GM23338 (cell line): ENCODE measurements at regions not wholly inside any gene's neighbourhood (a gene's known extent, or its start where the extent isn't known, plus 50 kb on each side); places are given as distances from the start of the nearest gene placed in this dataset.

Experiments
- ATAC-seq: fragments of 200-7000 bp; cut with Tn5 transposase; 3 replicates; pipeline ENCODE4 v1.9.1; 2020
- DNase-seq: peaks from one replicate; pipeline ENCODE4 v3.0.0-alpha.2; 2015; ENCODE audit warnings: low spot score
- H2AFZ ChIP-seq: fragments of 200-600 bp; sonication (generic); 2 replicates; pipeline ENCODE4 v1.8.0; 2016; ENCODE audit warnings: antibody characterized with exemption, mild to moderate bottlenecking, moderate library complexity
- H3F3A ChIP-seq: fragments of 200-600 bp; sonication (generic); replicated peaks from 2 replicates; pipeline ENCODE4 v1.8.0; 2017; ENCODE audit warnings: antibody characterized with exemption, mixed run types, low read depth
- H3K27ac ChIP-seq: fragments of 200-600 bp; sonication (generic); 2 replicates; pipeline ENCODE4 v1.6.1; 2016; ENCODE audit warnings: low read depth
- H3K27me3 ChIP-seq: fragments of 200-600 bp; sonication (generic); 2 replicates; pipeline ENCODE4 v1.8.0; 2016; ENCODE audit warnings: mild to moderate bottlenecking, mixed run types, moderate library complexity; ENCODE audit not compliant: insufficient read depth
- H3K36me3 ChIP-seq: fragments of 200-600 bp; sonication (generic); 2 replicates; pipeline ENCODE4 v1.8.0; 2016; ENCODE audit warnings: mild to moderate bottlenecking; ENCODE audit not compliant: insufficient read depth
- H3K4me1 ChIP-seq: fragments of 200-600 bp; sonication (generic); 2 replicates; pipeline ENCODE4 v1.8.0; 2016; ENCODE audit warnings: mild to moderate bottlenecking, moderate library complexity; ENCODE audit not compliant: insufficient read depth
- H3K4me2 ChIP-seq: fragments of 200-600 bp; sonication (generic); 2 replicates; pipeline ENCODE4 v1.7.1; 2017; ENCODE audit warnings: mixed run types
- H3K4me3 ChIP-seq: fragments of 200-600 bp; sonication (generic); 2 replicates; pipeline ENCODE4 v1.6.1; 2016; ENCODE audit warnings: mixed run types
- H3K79me2 ChIP-seq: fragments of 200-600 bp; sonication (generic); replicated peaks from 2 replicates; pipeline ENCODE4 v1.8.0; 2017; ENCODE audit warnings: mild to moderate bottlenecking; ENCODE audit not compliant: insufficient read depth
- H3K9me2 ChIP-seq: fragments of 200-600 bp; sonication (generic); 2 replicates; pipeline ENCODE4 v1.8.0; 2017; ENCODE audit not compliant: insufficient read depth
- H4K20me1 ChIP-seq: fragments of 200-600 bp; sonication (generic); replicated peaks from 2 replicates; pipeline ENCODE4 v1.8.0; 2017; ENCODE audit warnings: mild to moderate bottlenecking; ENCODE audit not compliant: insufficient read depth
- H3K27ac Mint-ChIP-seq: 2 replicates; pipeline ENCODE4 v1.8.0; 2020; ENCODE audit warnings: inconsistent platforms, mild to moderate bottlenecking, moderate library complexity, mixed read lengths
- H3K27me3 Mint-ChIP-seq: 3 replicates; pipeline ENCODE4 v1.8.0; 2022; ENCODE audit warnings: low read depth, mild to moderate bottlenecking, moderate library complexity, mixed read lengths, inconsistent platforms; ENCODE audit not compliant: insufficient read depth, poor library complexity
- H3K36me3 Mint-ChIP-seq: 3 replicates; pipeline ENCODE4 v1.8.0; 2021; ENCODE audit warnings: low read depth, mild to moderate bottlenecking, inconsistent platforms, moderate library complexity, mixed read lengths
- H3K4me1 Mint-ChIP-seq: 3 replicates; pipeline ENCODE4 v1.8.0; 2020; ENCODE audit warnings: mild to moderate bottlenecking, inconsistent platforms, mixed read lengths
- H3K4me3 Mint-ChIP-seq: 3 replicates; pipeline ENCODE4 v1.8.0; 2021; ENCODE audit warnings: moderate library complexity, mild to moderate bottlenecking, inconsistent platforms, mixed read lengths
- H3K9me3 Mint-ChIP-seq: 3 replicates; pipeline ENCODE4 v1.8.0; 2020; ENCODE audit warnings: moderate library complexity, mild to moderate bottlenecking, inconsistent platforms, mixed read lengths
- CREB1 ChIP-seq: fragments of 250-450 bp; sonication (Bioruptor Pico); IDR thresholded peaks from 2 replicates; pipeline ENCODE4 v1.5.0; 2020; ENCODE audit warnings: low read depth, mild to moderate bottlenecking, moderate library complexity
- EZH2 ChIP-seq: fragments of 200-600 bp; sonication (generic); IDR thresholded peaks from one replicate; pipeline ENCODE4 v1.8.0; 2017; ENCODE audit warnings: antibody characterized with exemption, mild to moderate bottlenecking, low read depth; ENCODE audit not compliant: unreplicated experiment
- EZH2phosphoT487 ChIP-seq: fragments of 200-600 bp; sonication (generic); IDR thresholded peaks from one replicate; pipeline ENCODE4 v1.8.1; 2018; ENCODE audit warnings: antibody characterized with exemption; ENCODE audit not compliant: unreplicated experiment
- NANOG ChIP-seq: IDR thresholded peaks from 2 replicates; pipeline ENCODE4 v1.6.1; 2016; ENCODE audit warnings: antibody characterized with exemption, borderline replicate concordance
- POLR2AphosphoS5 ChIP-seq: IDR thresholded peaks from 2 replicates; pipeline ENCODE4 v1.6.1; 2016; ENCODE audit warnings: antibody characterized with exemption, low read depth
- STAT1 ChIP-seq: IDR thresholded peaks from one replicate; pipeline ENCODE4 v1.6.1; 2016; ENCODE audit warnings: antibody characterized with exemption; ENCODE audit not compliant: unreplicated experiment
- ZNF114 ChIP-seq: fragments of 250-450 bp; sonication (Bioruptor Pico); IDR thresholded peaks from 2 replicates; pipeline ENCODE4 v1.5.0; 2020; ENCODE audit warnings: mild to moderate bottlenecking, moderate library complexity
- ZNF331 ChIP-seq: fragments of 250-450 bp; sonication (Bioruptor Pico); IDR thresholded peaks from 2 replicates; pipeline ENCODE4 v1.5.0; 2020; ENCODE audit warnings: low read depth, mild to moderate bottlenecking, moderate library complexity
- TF ChIP-seq, protein P1 (sequence below): IDR thresholded peaks from 2 replicates; pipeline ENCODE4 v1.6.1; 2016; ENCODE audit warnings: antibody characterized with exemption
- TF ChIP-seq, protein P2 (sequence below): IDR thresholded peaks from one replicate; pipeline ENCODE4 v1.6.1; 2018; ENCODE audit warnings: antibody characterized with exemption; ENCODE audit not compliant: unreplicated experiment
- TF ChIP-seq, protein P3 (sequence below), 2 experiments: fragments of 200-600 bp in 1 of 2; sonication (generic) in 1 of 2; conservative IDR thresholded peaks; 2 replicates each; pipeline versions ENCODE4 v1.5.1 to v1.6.1; 2016 to 2017; ENCODE audit warnings: antibody characterized with exemption in 2 of 2, low read depth in 2 of 2, mild to moderate bottlenecking in 2 of 2, moderate library complexity in 1 of 2
- TF ChIP-seq, protein P4 (sequence below): fragments of 250-450 bp; sonication (Bioruptor Pico); IDR thresholded peaks from 2 replicates; pipeline ENCODE4 v1.5.0; 2020; ENCODE audit warnings: mild to moderate bottlenecking, moderate library complexity

DNA sequence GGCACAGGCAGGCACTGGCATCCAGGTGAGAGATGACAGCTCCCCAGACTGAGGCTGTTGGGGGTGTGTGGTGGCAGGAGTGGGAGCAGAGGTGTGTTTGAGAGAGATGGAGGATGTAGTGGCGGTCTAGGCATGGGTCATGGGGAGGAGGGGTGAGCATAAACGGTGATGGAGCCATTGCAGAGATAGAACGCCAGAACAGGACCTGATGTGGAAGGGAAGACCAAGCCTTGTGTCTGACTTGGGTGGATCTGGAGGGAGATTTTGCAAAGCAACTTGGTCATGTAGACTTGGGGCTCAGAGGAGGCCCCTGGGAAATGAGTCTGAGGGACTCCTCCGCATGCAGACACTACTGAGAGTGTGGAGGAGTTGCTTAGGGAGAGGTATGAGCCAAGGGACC, 50.0 kb upstream of the CLDN5 start:
- no peak overlapping the region for H3K4me3 ChIP-seq
- DNase-seq (no peak), ATAC-seq (no peak)
- H3F3A ChIP-seq: no peaks in the 10 kb centered on the region
- Mint-ChIP-seq H3K27ac (no peak overlapping the region), H3K4me3 (no peak overlapping the region), H3K27me3 (peaks cover 4% of the 10 kb centered on the region), H3K4me1 (peaks cover 15% of the 10 kb centered on the region), H3K9me3 (no peaks in the 10 kb centered on the region), H3K36me3 (no peaks in the 10 kb centered on the region)
- no peak overlapping the region for H3K27ac ChIP-seq
- no peaks in the 10 kb centered on the region for H3K4me1 ChIP-seq
- H4K20me1 ChIP-seq: no peaks in the 10 kb centered on the region
- no peak for TF ChIP-seq EZH2
- TF ChIP-seq, protein P1, sequence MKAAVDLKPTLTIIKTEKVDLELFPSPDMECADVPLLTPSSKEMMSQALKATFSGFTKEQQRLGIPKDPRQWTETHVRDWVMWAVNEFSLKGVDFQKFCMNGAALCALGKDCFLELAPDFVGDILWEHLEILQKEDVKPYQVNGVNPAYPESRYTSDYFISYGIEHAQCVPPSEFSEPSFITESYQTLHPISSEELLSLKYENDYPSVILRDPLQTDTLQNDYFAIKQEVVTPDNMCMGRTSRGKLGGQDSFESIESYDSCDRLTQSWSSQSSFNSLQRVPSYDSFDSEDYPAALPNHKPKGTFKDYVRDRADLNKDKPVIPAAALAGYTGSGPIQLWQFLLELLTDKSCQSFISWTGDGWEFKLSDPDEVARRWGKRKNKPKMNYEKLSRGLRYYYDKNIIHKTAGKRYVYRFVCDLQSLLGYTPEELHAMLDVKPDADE: no peak
- TF ChIP-seq POLR2AphosphoS5: no peak
- TF ChIP-seq, protein P2, sequence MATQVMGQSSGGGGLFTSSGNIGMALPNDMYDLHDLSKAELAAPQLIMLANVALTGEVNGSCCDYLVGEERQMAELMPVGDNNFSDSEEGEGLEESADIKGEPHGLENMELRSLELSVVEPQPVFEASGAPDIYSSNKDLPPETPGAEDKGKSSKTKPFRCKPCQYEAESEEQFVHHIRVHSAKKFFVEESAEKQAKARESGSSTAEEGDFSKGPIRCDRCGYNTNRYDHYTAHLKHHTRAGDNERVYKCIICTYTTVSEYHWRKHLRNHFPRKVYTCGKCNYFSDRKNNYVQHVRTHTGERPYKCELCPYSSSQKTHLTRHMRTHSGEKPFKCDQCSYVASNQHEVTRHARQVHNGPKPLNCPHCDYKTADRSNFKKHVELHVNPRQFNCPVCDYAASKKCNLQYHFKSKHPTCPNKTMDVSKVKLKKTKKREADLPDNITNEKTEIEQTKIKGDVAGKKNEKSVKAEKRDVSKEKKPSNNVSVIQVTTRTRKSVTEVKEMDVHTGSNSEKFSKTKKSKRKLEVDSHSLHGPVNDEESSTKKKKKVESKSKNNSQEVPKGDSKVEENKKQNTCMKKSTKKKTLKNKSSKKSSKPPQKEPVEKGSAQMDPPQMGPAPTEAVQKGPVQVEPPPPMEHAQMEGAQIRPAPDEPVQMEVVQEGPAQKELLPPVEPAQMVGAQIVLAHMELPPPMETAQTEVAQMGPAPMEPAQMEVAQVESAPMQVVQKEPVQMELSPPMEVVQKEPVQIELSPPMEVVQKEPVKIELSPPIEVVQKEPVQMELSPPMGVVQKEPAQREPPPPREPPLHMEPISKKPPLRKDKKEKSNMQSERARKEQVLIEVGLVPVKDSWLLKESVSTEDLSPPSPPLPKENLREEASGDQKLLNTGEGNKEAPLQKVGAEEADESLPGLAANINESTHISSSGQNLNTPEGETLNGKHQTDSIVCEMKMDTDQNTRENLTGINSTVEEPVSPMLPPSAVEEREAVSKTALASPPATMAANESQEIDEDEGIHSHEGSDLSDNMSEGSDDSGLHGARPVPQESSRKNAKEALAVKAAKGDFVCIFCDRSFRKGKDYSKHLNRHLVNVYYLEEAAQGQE: no peak
- TF ChIP-seq ZNF114 (CRISPR knock-in tag): no peak
- no peak for TF ChIP-seq NANOG
- TF ChIP-seq, protein P3, sequence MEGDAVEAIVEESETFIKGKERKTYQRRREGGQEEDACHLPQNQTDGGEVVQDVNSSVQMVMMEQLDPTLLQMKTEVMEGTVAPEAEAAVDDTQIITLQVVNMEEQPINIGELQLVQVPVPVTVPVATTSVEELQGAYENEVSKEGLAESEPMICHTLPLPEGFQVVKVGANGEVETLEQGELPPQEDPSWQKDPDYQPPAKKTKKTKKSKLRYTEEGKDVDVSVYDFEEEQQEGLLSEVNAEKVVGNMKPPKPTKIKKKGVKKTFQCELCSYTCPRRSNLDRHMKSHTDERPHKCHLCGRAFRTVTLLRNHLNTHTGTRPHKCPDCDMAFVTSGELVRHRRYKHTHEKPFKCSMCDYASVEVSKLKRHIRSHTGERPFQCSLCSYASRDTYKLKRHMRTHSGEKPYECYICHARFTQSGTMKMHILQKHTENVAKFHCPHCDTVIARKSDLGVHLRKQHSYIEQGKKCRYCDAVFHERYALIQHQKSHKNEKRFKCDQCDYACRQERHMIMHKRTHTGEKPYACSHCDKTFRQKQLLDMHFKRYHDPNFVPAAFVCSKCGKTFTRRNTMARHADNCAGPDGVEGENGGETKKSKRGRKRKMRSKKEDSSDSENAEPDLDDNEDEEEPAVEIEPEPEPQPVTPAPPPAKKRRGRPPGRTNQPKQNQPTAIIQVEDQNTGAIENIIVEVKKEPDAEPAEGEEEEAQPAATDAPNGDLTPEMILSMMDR (conservative IDR thresholded peaks at IDR 0.05; ENCODE audit: low read depth in 2 of 2): no peak
- TF ChIP-seq, protein P4, sequence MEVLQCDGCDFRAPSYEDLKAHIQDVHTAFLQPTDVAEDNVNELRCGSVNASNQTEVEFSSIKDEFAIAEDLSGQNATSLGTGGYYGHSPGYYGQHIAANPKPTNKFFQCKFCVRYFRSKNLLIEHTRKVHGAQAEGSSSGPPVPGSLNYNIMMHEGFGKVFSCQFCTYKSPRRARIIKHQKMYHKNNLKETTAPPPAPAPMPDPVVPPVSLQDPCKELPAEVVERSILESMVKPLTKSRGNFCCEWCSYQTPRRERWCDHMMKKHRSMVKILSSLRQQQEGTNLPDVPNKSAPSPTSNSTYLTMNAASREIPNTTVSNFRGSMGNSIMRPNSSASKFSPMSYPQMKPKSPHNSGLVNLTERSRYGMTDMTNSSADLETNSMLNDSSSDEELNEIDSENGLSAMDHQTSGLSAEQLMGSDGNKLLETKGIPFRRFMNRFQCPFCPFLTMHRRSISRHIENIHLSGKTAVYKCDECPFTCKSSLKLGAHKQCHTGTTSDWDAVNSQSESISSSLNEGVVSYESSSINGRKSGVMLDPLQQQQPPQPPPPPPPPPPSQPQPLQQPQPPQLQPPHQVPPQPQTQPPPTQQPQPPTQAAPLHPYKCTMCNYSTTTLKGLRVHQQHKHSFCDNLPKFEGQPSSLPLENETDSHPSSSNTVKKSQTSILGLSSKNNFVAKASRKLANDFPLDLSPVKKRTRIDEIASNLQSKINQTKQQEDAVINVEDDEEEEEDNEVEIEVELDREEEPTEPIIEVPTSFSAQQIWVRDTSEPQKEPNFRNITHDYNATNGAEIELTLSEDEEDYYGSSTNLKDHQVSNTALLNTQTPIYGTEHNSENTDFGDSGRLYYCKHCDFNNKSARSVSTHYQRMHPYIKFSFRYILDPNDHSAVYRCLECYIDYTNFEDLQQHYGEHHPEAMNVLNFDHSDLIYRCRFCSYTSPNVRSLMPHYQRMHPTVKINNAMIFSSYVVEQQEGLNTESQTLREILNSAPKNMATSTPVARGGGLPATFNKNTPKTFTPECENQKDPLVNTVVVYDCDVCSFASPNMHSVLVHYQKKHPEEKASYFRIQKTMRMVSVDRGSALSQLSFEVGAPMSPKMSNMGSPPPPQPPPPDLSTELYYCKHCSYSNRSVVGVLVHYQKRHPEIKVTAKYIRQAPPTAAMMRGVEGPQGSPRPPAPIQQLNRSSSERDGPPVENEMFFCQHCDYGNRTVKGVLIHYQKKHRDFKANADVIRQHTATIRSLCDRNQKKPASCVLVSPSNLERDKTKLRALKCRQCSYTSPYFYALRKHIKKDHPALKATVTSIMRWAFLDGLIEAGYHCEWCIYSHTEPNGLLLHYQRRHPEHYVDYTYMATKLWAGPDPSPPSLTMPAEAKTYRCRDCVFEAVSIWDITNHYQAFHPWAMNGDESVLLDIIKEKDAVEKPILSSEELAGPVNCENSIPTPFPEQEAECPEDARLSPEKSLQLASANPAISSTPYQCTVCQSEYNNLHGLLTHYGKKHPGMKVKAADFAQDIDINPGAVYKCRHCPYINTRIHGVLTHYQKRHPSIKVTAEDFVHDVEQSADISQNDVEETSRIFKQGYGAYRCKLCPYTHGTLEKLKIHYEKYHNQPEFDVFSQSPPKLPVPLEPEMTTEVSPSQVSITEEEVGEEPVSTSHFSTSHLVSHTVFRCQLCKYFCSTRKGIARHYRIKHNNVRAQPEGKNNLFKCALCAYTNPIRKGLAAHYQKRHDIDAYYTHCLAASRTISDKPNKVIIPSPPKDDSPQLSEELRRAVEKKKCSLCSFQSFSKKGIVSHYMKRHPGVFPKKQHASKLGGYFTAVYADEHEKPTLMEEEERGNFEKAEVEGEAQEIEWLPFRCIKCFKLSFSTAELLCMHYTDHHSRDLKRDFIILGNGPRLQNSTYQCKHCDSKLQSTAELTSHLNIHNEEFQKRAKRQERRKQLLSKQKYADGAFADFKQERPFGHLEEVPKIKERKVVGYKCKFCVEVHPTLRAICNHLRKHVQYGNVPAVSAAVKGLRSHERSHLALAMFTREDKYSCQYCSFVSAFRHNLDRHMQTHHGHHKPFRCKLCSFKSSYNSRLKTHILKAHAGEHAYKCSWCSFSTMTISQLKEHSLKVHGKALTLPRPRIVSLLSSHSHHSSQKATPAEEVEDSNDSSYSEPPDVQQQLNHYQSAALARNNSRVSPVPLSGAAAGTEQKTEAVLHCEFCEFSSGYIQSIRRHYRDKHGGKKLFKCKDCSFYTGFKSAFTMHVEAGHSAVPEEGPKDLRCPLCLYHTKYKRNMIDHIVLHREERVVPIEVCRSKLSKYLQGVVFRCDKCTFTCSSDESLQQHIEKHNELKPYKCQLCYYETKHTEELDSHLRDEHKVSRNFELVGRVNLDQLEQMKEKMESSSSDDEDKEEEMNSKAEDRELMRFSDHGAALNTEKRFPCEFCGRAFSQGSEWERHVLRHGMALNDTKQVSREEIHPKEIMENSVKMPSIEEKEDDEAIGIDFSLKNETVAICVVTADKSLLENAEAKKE: no peak
- TF ChIP-seq CREB1 (CRISPR knock-in tag): no peak
- TF ChIP-seq STAT1: no peak
- TF ChIP-seq ZNF331 (CRISPR knock-in tag): no peak
- no peak for TF ChIP-seq EZH2phosphoT487
- no peak overlapping the region for H3K4me2 ChIP-seq
- H3K9me2 ChIP-seq: no peaks in the 10 kb centered on the region
- H3K27me3 ChIP-seq: no peaks in the 10 kb centered on the region
- no peak overlapping the region for H2AFZ ChIP-seq
- H3K79me2 ChIP-seq: no peaks in the 10 kb centered on the region
- no peaks in the 10 kb centered on the region for H3K36me3 ChIP-seq
